ENCODE measurements at regions not wholly inside any gene's neighbourhood (a gene's known extent, or its start where the extent isn't known, plus 50 kb on each side); places are given as distances from the start of the nearest gene placed in this dataset.
"Not testable (repeated sequence)": the region's sequence is repeated elsewhere in the genome, so short reads cannot be mapped to it uniquely, and the experiment has no call there.

DNA sequence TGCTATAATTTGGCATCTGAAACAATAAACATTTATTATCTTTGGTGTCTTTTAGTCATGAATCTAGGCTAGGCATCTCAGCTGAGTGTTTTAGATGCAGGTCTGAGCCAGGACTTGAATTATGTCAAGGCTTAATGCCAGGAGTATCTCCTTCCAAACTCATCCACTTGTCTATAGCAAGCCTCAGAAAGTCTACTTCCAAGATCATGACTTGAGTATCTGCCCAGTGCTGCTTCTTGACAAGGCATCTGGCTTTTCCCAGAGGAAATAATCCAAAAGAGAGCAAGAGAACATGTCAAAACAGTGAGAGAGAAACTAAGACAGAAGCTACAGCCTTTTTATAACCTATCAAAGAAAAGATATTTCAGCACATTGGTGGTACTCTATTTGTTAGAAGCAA, 1052.1 kb upstream of the PCDH10 start:
- no peak for DNase-seq

- no peak for DNase-seq
Observed at GRCh38 chr4:132101526-132101925, 1047.6 kb upstream of the PCDH10 start.

GRCh38 chr4:132108784-132109183, 1040.3 kb upstream of the PCDH10 start:
- no peak for DNase-seq

- DNase-seq = no peak
Observed at GRCh38 chr4:132114885-132115284, 1034.2 kb upstream of the PCDH10 start.

DNA sequence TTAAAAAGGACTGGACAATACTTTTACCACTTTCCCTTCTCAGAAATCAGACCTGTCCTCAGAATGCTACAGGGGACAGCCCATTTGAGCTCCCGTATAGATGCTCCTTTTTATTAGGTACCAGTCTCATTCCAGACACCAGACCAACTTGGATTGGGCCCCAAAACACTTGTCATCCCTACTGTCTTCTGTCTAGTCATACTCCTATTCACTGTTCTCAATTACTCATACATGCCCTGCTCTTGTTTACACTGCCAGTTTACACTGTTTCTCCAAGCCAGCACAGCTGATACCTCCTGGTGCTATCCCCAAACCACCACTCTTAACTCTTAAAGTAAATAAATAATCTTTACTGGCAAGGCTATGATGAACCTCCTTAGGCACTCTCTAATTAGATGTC, 1026.4 kb upstream of the PCDH10 start:
- not testable (repeated sequence) for DNase-seq

GRCh38 chr4:132123870-132124623, 1025.0 kb upstream of the PCDH10 start:
- peak in 1 of 2 donors; percentile 14 for DNase-seq

DNA sequence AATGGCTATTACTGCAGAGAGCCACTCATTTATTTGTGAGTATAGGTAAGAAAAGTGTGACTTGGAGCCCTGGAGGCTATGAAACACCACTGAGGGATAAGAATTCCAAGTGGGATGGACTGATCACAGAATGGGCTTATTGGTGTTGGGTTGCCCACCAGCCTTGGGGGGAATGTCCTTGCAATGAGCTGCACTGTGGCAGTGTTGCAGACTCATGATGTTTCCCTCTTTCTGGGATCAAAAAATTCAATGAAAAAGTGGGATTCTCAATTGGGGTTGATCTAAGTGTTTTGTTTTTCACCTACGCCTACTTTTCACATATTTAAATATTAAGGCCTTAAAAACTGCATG, 1024.5 kb upstream of the PCDH10 start:
- no peak for DNase-seq

GRCh38 chr4:132125131-132125530, 1024.0 kb upstream of the PCDH10 start:
- no peak for DNase-seq

GRCh38 chr4:132132433-132132832, 1016.7 kb upstream of the PCDH10 start:
- DNase-seq = no peak

GRCh38 chr4:132169660-132170059, 979.4 kb upstream of the PCDH10 start:
- no peak for DNase-seq

DNA sequence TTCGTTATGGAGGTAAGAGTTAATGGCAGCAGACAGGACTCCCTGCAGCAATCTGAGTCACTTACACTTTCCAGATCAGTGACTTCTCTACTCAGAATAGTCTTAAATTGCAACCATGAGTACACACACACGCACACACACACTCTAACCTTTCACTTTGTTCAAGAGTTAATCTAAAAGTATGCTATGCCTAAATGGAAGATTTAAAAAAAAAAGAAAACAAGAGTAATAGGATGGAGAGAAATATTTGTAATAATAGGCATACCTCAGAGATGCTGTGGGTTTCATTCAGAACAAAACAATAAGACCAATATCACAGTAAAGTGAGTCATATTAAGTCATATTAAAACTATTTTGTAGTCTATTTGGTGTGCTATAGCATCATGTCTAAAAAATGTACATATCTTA, 969.1 kb upstream of the PCDH10 start:
- no peak for DNase-seq

GRCh38 chr4:132195176-132195575, 953.9 kb upstream of the PCDH10 start:
- no peak for DNase-seq

DNA sequence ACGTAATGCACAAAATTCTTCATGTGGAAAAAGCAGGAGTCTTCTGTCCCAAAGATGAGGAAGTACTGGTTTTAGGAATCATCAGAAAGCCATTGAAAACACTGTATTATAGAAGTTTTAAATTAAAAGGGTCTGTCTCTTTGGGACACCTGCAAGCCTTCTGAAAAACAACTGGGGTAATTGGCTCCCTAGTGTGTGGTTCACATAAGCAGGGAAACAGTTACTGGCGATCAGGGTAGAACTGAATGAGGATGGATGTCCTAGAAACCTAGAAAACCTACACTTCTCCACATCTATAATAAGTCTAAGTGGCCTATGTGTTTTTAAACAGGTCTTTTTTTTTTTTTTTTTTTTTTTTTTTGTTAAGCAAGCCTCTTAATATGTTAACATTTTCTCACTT, 945.5 kb upstream of the PCDH10 start:
- no peak for DNase-seq

- DNase-seq = no peak
Observed at GRCh38 chr4:132214519-132214918, 934.6 kb upstream of the PCDH10 start.

GRCh38 chr4:132218406-132218805, 930.7 kb upstream of the PCDH10 start:
- DNase-seq = no peak

GRCh38 chr4:132227151-132227856, 921.8 kb upstream of the PCDH10 start:
- no peak for DNase-seq

DNA sequence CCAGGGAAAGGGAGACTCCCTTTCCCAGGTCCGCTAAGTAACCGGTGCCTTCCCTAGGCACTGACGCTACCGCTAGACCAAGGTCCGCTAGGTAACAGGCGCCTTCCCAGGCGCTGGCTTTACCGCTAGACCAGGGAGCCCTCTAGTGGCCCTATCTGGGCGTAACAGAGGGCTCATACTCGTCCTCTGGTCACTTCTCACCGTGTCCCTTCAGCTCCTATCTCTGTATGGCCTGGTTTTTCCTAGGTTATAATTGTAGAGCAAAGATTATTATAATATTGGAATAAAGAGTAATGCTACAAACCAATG, 921.3 kb upstream of the PCDH10 start:
- not testable (repeated sequence) for DNase-seq

DNA sequence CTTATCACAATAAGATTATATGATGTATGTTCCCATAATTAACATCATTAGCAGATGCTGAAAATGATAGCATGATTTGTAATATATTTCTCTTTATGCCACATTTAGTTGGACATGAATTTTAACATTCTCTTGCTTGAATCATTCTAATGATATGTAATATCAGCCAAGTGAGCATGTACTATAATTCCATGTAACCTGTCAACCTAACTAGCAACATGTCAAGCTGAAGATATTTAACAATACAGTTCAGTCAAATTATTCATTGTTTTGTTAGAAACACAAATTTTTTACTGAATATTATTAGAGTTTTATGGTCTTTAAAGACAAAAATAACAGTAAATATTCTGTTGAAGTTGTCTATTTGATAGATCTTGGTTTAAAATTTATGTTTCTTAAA, 920.4 kb upstream of the PCDH10 start:
- DNase-seq = no peak

GRCh38 chr4:132230025-132230424, 919.1 kb upstream of the PCDH10 start:
- no peak for DNase-seq

- no peak for DNase-seq
Observed at GRCh38 chr4:132238697-132239096, 910.4 kb upstream of the PCDH10 start.

- DNase-seq = no peak
Observed at GRCh38 chr4:132240081-132240480, 909.0 kb upstream of the PCDH10 start.

DNA sequence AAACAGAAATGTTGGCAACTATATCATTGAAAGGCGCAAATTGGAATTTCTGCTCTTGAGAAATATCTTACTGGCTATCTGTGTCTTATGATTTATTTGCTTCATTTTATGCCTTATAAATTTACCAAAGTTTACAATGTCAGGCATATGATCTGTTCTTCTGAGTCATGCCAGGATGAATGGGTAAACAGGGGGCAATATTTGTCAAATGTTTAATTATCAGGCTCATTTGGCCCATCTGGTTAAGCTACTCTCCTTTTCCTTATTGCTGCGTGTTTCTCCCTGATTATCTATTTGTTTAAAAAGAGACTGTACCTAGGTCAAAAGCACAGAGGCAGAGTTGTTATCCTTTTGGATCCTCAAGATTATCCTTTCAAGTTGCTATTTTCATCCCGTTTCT, 903.8 kb upstream of the PCDH10 start:
- DNase-seq = no peak

DNA sequence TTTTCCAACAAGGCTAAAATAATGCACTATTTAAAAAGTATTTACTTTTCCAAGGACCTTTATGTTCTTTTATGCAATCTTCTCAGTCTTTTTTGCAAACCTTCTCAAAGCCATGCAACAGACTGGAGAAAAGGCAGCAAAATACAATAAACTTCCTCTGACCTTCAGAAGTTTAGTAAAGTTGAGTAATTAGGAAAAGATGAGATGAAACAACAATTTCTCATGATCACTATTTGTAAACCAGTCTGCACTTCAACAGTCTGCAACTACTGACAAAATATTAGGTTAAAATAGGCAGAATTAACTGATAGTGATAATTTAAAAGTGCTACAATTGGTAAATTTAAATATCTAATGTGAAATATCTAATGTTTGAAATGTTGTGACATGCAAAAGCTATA, 884.9 kb upstream of the PCDH10 start:
- DNase-seq = no peak

- no peak for DNase-seq
Observed at GRCh38 chr4:132266374-132266773, 882.7 kb upstream of the PCDH10 start.

DNA sequence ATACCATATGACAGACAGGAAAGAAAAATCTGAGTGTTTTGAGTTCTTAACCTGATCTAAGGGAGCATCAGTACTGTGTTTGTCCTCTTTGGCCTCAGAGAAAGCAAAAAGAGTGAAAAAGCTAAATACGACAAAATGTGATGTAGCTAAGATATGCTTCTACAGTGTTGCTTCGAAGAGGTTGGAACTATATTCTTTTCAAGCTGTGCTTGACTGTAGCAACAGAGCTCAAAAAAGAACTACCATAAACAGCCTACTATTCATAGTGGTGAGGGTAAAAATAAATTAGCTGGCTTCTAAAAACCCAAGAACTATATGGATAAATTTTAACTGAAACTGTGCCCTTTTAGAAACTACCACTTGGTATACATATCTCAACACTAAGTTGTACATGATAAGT, 881.8 kb upstream of the PCDH10 start:
- no peak for DNase-seq
